Superior temporal gyrus (tissue), 1 donor: ENCODE measurements at regions not wholly inside any gene's neighbourhood (a gene's known extent, or its start where the extent isn't known, plus 50 kb on each side); places are given as distances from the start of the nearest gene placed in this dataset.

ENCODE experiments used
- DNase-seq: peaks from one replicate; pipeline ENCODE4 v3.0.0-alpha.2; 2016; ENCODE audit errors: extremely low spot score

- DNase-seq = no peak
Measured at GRCh38 chr3:18080198-18080689, 337.8 kb upstream of the TBC1D5 start.

GRCh38 chr3:18079739-18080138, 337.3 kb upstream of the TBC1D5 start:
- no peak for DNase-seq

GRCh38 chr3:18079062-18079461, 336.6 kb upstream of the TBC1D5 start:
- no peak for DNase-seq

GRCh38 chr3:18077128-18077840, 334.9 kb upstream of the TBC1D5 start:
- DNase-seq = peak; percentile 37

- no peak for DNase-seq
Measured at GRCh38 chr3:18076301-18076700, 333.9 kb upstream of the TBC1D5 start.

GRCh38 chr3:18075799-18076198, 333.4 kb upstream of the TBC1D5 start:
- DNase-seq = no peak

- no peak for DNase-seq
Measured at GRCh38 chr3:18071833-18072232, 329.4 kb upstream of the TBC1D5 start.

GRCh38 chr3:18070944-18071343, 328.5 kb upstream of the TBC1D5 start:
- no peak for DNase-seq

- DNase-seq = no peak
Measured at GRCh38 chr3:18070231-18070630, 327.8 kb upstream of the TBC1D5 start.

- no peak for DNase-seq
Measured at GRCh38 chr3:18069568-18069967, 327.1 kb upstream of the TBC1D5 start.

GRCh38 chr3:18066899-18067582, 324.6 kb upstream of the TBC1D5 start:
- DNase-seq = no peak

- DNase-seq = no peak
Measured at GRCh38 chr3:18064586-18064985, 322.2 kb upstream of the TBC1D5 start.

- DNase-seq = no peak
Measured at GRCh38 chr3:18062657-18063025, 320.2 kb upstream of the TBC1D5 start.

GRCh38 chr3:18061737-18062656, 319.6 kb upstream of the TBC1D5 start:
- DNase-seq = no peak

- no peak for DNase-seq
Measured at GRCh38 chr3:18058666-18059065, 316.2 kb upstream of the TBC1D5 start.

- DNase-seq = no peak
Measured at GRCh38 chr3:18057471-18058091, 315.1 kb upstream of the TBC1D5 start.

GRCh38 chr3:18054625-18055024, 312.2 kb upstream of the TBC1D5 start:
- no peak for DNase-seq

- DNase-seq = no peak
Measured at GRCh38 chr3:18051306-18051705, 308.9 kb upstream of the TBC1D5 start.

- DNase-seq = peak; percentile 69
Measured at GRCh38 chr3:18049096-18049495, 306.7 kb upstream of the TBC1D5 start.

GRCh38 chr3:18047052-18047451, 304.6 kb upstream of the TBC1D5 start:
- no peak for DNase-seq

GRCh38 chr3:18046131-18046915, 303.9 kb upstream of the TBC1D5 start:
- no peak for DNase-seq
